DND-41 (cell line): ENCODE measurements at regions not wholly inside any gene's neighbourhood (a gene's known extent, or its start where the extent isn't known, plus 50 kb on each side); places are given as distances from the start of the nearest gene placed in this dataset.

ENCODE experiments used
- ATAC-seq: fragments of 200-7000 bp; cut with Tn5 transposase; 3 replicates; pipeline ENCODE4 v1.9.1; 2021; ENCODE audit warnings: low read depth; ENCODE audit not compliant: insufficient read depth
- DNase-seq: peaks from one replicate; pipeline ENCODE4 v3.0.0-alpha.2; 2020
- H2AFZ ChIP-seq: 2 replicates; pipeline ENCODE4 v1.6.0; 2012; ENCODE audit warnings: low read depth, low read length
- H3K27ac ChIP-seq: 2 replicates; pipeline ENCODE4 v1.5.1; 2012; ENCODE audit warnings: low read length, inconsistent platforms
- H3K27me3 ChIP-seq: fragments of 200-600 bp; sonication (generic); 2 replicates; pipeline ENCODE4 v1.6.0; 2012; ENCODE audit warnings: low read length, mild to moderate bottlenecking, inconsistent platforms; ENCODE audit not compliant: insufficient read depth, poor library complexity
- H3K36me3 ChIP-seq: 2 replicates; pipeline ENCODE4 v1.5.1; 2012; ENCODE audit warnings: low read length, inconsistent platforms; ENCODE audit not compliant: insufficient read depth
- H3K4me1 ChIP-seq: 2 replicates; pipeline ENCODE4 v1.5.1; 2012; ENCODE audit warnings: mild to moderate bottlenecking, low read length; ENCODE audit not compliant: insufficient read depth
- H3K4me2 ChIP-seq: 2 replicates; pipeline ENCODE4 v1.6.0; 2012; ENCODE audit warnings: mild to moderate bottlenecking, moderate library complexity, low read length, inconsistent platforms; ENCODE audit not compliant: insufficient read depth
- H3K4me3 ChIP-seq, 2 experiments: fragments of 200-600 bp in 1 of 2; shearing (Covaris generic) in 1 of 2; 2 replicates each; pipeline ENCODE4 v1.5.1; 2012 to 2016; ENCODE audit warnings: inconsistent platforms in 2 of 2, low read length in 2 of 2, mild to moderate bottlenecking in 2 of 2, low read depth in 1 of 2, moderate library complexity in 1 of 2
- H3K79me2 ChIP-seq: 2 replicates; pipeline ENCODE4 v1.6.0; 2012; ENCODE audit warnings: low read length, inconsistent platforms; ENCODE audit not compliant: insufficient read depth
- H3K9ac ChIP-seq: 2 replicates; pipeline ENCODE4 v1.6.0; 2012; ENCODE audit warnings: low read depth, mild to moderate bottlenecking, inconsistent platforms, low read length, moderate library complexity
- H3K9me3 ChIP-seq: 2 replicates; pipeline ENCODE4 v1.5.1; 2012; ENCODE audit warnings: low read length, moderate library complexity, mild to moderate bottlenecking, inconsistent platforms; ENCODE audit not compliant: insufficient read depth, severe bottlenecking
- H4K20me1 ChIP-seq: 2 replicates; pipeline ENCODE4 v1.6.0; 2012; ENCODE audit warnings: low read length; ENCODE audit not compliant: insufficient read depth
- CTCF ChIP-seq: IDR thresholded peaks from 2 replicates; pipeline ENCODE4 v1.5.1; 2012; ENCODE audit warnings: borderline replicate concordance, low read length, moderate library complexity, mild to moderate bottlenecking; ENCODE audit not compliant: poor library complexity, severe bottlenecking; ENCODE audit errors: extremely low read depth
- EZH2 ChIP-seq: IDR thresholded peaks from 3 replicates; pipeline ENCODE4 v1.6.1; 2012; ENCODE audit warnings: borderline replicate concordance, low read depth, mild to moderate bottlenecking, moderate library complexity, low read length, inconsistent platforms; ENCODE audit not compliant: severe bottlenecking

DNA sequence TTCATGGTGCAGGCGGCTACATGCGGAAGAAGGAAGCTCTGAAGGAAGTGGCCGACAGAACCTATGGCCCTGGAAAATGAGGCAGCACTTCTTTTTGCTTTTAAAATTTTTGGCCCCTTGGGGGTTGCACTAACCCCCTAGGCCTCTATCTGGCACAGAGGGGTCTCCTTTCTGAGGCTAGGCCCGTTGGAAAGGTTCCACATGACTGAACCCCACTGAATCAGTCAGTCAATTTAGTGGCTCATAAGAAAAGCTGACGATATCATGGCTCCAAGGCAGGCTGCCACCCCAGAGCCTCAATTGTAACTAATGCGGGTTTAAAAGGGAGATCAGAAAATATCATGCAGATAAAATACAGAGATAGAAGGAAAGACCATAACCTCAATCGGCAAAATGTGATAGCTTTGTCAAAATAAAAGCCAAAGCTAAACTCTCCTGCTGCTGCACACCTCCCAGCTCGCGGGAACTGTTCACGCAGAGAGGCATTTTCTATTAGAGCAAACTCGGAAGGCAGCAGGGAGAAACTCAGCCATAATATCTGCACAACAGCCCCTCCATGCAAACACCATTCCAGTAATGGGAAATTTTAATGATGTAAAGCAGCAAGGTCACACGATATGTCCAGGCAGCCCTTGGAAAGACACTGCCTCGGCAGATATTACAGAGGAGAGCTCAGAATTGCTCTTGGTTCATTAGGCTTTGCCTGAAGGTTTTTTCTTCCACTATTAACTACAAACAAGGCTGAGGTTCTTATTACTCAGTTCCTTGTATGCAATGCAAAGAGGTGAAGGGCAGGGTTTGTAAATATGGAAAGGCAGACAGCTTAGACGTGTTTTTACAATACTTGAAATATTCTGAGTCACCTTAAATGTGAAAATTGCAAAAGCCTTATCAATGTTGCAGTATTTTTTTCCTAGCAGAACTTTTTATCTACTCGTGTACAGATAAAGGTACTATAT is 200.4 kb upstream of the PMFBP1 start:
- H3K9ac ChIP-seq, result no peak overlapping the region
- no peak overlapping the region for H3K27ac ChIP-seq
- TF ChIP-seq EZH2 (no peak), CTCF (no peak)
- no peak overlapping the region for H3K4me3 ChIP-seq
- H2AFZ ChIP-seq, result no peak overlapping the region
- DNase-seq (no peak), ATAC-seq (no peak)
- no peaks in the 10 kb centered on the region for H3K27me3 ChIP-seq
- H3K36me3 ChIP-seq, result no peaks in the 10 kb centered on the region
- H3K4me2 ChIP-seq, result no peak overlapping the region
- H3K79me2 ChIP-seq, result no peaks in the 10 kb centered on the region
- H3K4me1 ChIP-seq, result no peaks in the 10 kb centered on the region
- H3K9me3 ChIP-seq, result peaks cover 2% of the 10 kb centered on the region
- H4K20me1 ChIP-seq, result no peaks in the 10 kb centered on the region

DNA sequence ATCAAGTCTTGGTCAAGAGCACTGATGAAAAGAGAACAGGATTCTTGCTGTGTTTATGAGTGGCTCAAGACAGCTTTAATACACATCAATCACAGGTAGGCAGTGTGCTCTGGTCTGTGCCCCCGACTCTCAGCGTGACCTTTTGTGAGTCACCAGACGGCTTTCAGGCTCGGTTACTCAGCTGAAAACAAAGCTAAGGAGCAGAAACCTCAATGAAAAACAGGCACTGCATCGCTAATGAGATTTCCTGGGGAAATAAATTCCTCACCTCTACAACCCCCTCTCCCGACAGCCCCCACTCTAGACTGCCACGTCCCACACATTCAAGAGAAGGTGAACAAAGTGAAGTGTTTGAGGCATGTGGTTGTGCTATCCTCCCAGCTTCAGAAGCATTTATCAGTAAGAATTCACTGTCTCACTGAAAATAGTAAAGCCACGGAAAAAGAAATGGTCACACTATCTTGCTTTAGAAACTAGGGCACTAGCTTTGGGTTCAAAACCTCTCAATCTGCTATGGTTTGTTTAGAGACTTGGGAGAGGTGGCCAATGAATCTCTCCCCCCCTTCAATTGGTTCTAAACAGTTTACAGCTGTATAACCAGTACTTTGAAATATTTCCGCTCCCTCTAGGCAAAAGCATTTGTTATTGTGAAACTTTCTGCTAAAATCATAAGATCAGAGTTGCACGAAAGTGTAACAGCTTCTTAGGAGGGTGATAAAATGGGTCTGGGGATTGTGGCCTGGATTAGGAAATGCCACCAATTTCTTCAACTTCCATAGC is 199.5 kb upstream of the PMFBP1 start:
- ATAC-seq, result no peak
- Histone ChIP-seq H2AFZ (no peak overlapping the region), H3K4me1 (no peaks in the 10 kb centered on the region), H3K27me3 (no peaks in the 10 kb centered on the region), H3K4me3 (no peak overlapping the region), H3K79me2 (no peaks in the 10 kb centered on the region), H3K27ac (no peak overlapping the region), H3K9ac (no peak overlapping the region), H4K20me1 (no peaks in the 10 kb centered on the region), H3K4me2 (no peak overlapping the region), H3K36me3 (no peaks in the 10 kb centered on the region), H3K9me3 (peaks cover 7% of the 10 kb centered on the region)
- TF ChIP-seq CTCF (no peak), EZH2 (no peak)
- no peak for DNase-seq

GRCh38 chr16:72369274-72369673 is 197.3 kb upstream of the PMFBP1 start:
- Histone ChIP-seq H4K20me1 (no peaks in the 10 kb centered on the region), H3K9ac (no peak overlapping the region)
- no peak for TF ChIP-seq EZH2
- no peak for TF ChIP-seq CTCF

More at GRCh38 chr16:72369274-72369673, 197.3 kb upstream of the PMFBP1 start:
- Histone ChIP-seq H3K36me3 (no peaks in the 10 kb centered on the region), H3K27ac (no peak overlapping the region), H3K9me3 (peaks cover 9% of the 10 kb centered on the region), H3K79me2 (no peaks in the 10 kb centered on the region), H2AFZ (no peak overlapping the region), H3K4me2 (no peak overlapping the region), H3K27me3 (no peaks in the 10 kb centered on the region), H3K4me3 (no peak overlapping the region), H3K4me1 (no peaks in the 10 kb centered on the region)
- DNase-seq (no peak), ATAC-seq (no peak)
